Gastrocnemius medialis (tissue), 4 donors: ENCODE measurements at regions not wholly inside any gene's neighbourhood (a gene's known extent, or its start where the extent isn't known, plus 50 kb on each side); places are given as distances from the start of the nearest gene placed in this dataset.

ENCODE experiments used
- CTCF ChIP-seq, 5 experiments: fragments of 450-650 bp in 3 of 5; fragments of 200-600 bp in 2 of 5; sonication (generic) in 2 of 5; IDR thresholded peaks in 4 of 5; conservative IDR thresholded peaks in 1 of 5; 1 replicate in 4 of 5; 2 replicates in 1 of 5; pipeline ENCODE4 v1.5.1; 2016 to 2019; ENCODE audit warnings: antibody characterized with exemption in 5 of 5, mild to moderate bottlenecking in 3 of 5, moderate library complexity in 3 of 5
- POLR2A ChIP-seq, 2 donors: fragments of 450-650 bp; IDR thresholded peaks; one replicate each; pipeline ENCODE4 v1.6.1; 2017; ENCODE audit warnings: antibody characterized with exemption in 2 of 2, mild to moderate bottlenecking in 2 of 2, moderate library complexity in 2 of 2

GRCh38 chr3:103787879-103788278, 1353.1 kb downstream of the ZPLD1 start:
- TF ChIP-seq POLR2A (IDR thresholded peaks at IDR 0.05) = no peak
- no peak for TF ChIP-seq CTCF (IDR thresholded peaks at IDR 0.05 in 4 of 5, conservative IDR thresholded peaks at IDR 0.05 in 1 of 5)
